ENCODE measurements at regions not wholly inside any gene's neighbourhood (a gene's known extent, or its start where the extent isn't known, plus 50 kb on each side); places are given as distances from the start of the nearest gene placed in this dataset.
"Not testable (repeated sequence)": the region's sequence is repeated elsewhere in the genome, so short reads cannot be mapped to it uniquely, and the experiment has no call there.

DNA sequence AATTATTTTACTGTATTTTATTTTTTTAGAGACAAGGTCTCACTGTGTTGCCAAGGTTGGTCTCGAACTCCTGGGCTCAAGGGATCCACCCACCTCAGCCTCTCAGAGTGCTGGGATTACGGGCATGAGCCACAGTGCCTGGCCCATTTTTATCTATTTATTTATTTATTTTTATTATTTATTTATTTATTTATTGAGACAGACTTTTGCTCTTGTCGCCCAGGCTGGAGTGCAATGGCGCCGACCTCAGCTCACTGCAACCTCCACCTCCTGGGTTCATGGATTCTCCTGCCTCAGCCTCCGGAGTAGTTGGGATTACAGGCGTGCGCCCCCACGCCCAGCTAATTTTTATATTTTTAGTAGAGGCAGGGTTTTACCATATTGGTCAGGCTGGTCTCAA, 52.0 kb upstream of the TFRC start:
- not testable (repeated sequence) for H2AFZ ChIP-seq; H3K4me3 Mint-ChIP-seq; H4K20me1 ChIP-seq (replicated peaks; ENCODE audit: insufficient read depth); H3K27me3 Mint-ChIP-seq (ENCODE audit: insufficient read depth, low read depth, poor library complexity); H3K4me3 ChIP-seq; H3K79me2 ChIP-seq (replicated peaks; ENCODE audit: insufficient read depth); H3K4me2 ChIP-seq; H3K36me3 ChIP-seq (ENCODE audit: insufficient read depth); H3K9me3 Mint-ChIP-seq; H3F3A ChIP-seq (replicated peaks; ENCODE audit: low read depth); H3K36me3 Mint-ChIP-seq (ENCODE audit: low read depth); H3K4me1 Mint-ChIP-seq; H3K27ac ChIP-seq (ENCODE audit: low read depth); DNase-seq (ENCODE audit: low spot score); H3K27ac Mint-ChIP-seq; H3K9me2 ChIP-seq (ENCODE audit: insufficient read depth); H3K4me1 ChIP-seq (ENCODE audit: insufficient read depth); ATAC-seq; H3K27me3 ChIP-seq (ENCODE audit: insufficient read depth)

DNA sequence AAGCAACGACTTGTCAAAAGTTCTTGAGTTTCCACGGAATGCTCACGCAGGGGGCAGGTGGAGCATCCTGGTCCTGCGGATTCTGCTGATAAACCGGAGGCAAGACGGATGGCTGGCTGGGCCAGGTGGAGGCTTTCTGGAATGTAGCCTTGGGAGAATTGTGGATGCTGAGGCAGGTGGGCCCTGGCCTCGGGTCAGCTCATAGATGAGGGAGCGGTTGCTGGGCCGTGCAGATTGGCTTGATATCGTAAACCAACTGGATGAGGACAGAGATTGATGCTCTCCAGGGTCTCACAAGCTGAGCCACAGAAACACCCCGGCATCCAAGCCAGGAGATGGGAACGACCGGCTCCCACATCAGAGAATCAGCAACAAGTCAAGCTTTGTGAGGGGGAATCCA, 50.0 kb upstream of the TFRC start:
- no peaks in the 10 kb centered on the region for H3K9me2 ChIP-seq (ENCODE audit: insufficient read depth)
- ATAC-seq (no peak), DNase-seq (ENCODE audit: low spot score) (no peak)
- no peak overlapping the region for H3K4me2 ChIP-seq
- H3K79me2 ChIP-seq (replicated peaks; ENCODE audit: insufficient read depth): no peaks in the 10 kb centered on the region
- Mint-ChIP-seq H3K27ac (no peak overlapping the region), H3K36me3 (ENCODE audit: low read depth) (no peaks in the 10 kb centered on the region), H3K4me1 (peaks cover 2% of the 10 kb centered on the region; the same call in 1 of the 3 replicates), H3K9me3 (no peaks in the 10 kb centered on the region), H3K27me3 (ENCODE audit: insufficient read depth, low read depth, poor library complexity) (peaks cover 8% of the 10 kb centered on the region), H3K4me3 (no peak overlapping the region)
- H3K4me3 ChIP-seq: no peak overlapping the region
- no peak overlapping the region for H3K27ac ChIP-seq (ENCODE audit: low read depth)
- H3K27me3 ChIP-seq (ENCODE audit: insufficient read depth): no peaks in the 10 kb centered on the region
- TF ChIP-seq, protein P1, sequence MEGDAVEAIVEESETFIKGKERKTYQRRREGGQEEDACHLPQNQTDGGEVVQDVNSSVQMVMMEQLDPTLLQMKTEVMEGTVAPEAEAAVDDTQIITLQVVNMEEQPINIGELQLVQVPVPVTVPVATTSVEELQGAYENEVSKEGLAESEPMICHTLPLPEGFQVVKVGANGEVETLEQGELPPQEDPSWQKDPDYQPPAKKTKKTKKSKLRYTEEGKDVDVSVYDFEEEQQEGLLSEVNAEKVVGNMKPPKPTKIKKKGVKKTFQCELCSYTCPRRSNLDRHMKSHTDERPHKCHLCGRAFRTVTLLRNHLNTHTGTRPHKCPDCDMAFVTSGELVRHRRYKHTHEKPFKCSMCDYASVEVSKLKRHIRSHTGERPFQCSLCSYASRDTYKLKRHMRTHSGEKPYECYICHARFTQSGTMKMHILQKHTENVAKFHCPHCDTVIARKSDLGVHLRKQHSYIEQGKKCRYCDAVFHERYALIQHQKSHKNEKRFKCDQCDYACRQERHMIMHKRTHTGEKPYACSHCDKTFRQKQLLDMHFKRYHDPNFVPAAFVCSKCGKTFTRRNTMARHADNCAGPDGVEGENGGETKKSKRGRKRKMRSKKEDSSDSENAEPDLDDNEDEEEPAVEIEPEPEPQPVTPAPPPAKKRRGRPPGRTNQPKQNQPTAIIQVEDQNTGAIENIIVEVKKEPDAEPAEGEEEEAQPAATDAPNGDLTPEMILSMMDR (conservative IDR thresholded peaks at IDR 0.05; ENCODE audit: low read depth in 2 of 2): no peak
- TF ChIP-seq JUNB (IDR thresholded peaks at IDR 0.05; ENCODE audit: unreplicated experiment) (no peak), ZNF331 (CRISPR knock-in tag; IDR thresholded peaks at IDR 0.05; ENCODE audit: low read depth) (no peak), ZNF114 (CRISPR knock-in tag; IDR thresholded peaks at IDR 0.05) (no peak)
- no peaks in the 10 kb centered on the region for H3F3A ChIP-seq (replicated peaks; ENCODE audit: low read depth)
- no peaks in the 10 kb centered on the region for H3K36me3 ChIP-seq (ENCODE audit: insufficient read depth)
- no peaks in the 10 kb centered on the region for H4K20me1 ChIP-seq (replicated peaks; ENCODE audit: insufficient read depth)
- 0 out of 2 replicates have a peak overlapping the region, but pooled peaks have one; percentile 7 for H2AFZ ChIP-seq
- no peaks in the 10 kb centered on the region for H3K4me1 ChIP-seq (ENCODE audit: insufficient read depth)
